SK-N-MC (cell line): ENCODE measurements at regions not wholly inside any gene's neighbourhood (a gene's known extent, or its start where the extent isn't known, plus 50 kb on each side); places are given as distances from the start of the nearest gene placed in this dataset.
A peak's percentile ranks its signal among the peaks of the same experiment; 100 is the strongest.

Experiments used
- DNase-seq: peaks from one replicate; pipeline ENCODE4 v3.0.0-alpha.2; 2011; ENCODE audit warnings: low read depth, low spot score
- H3K27ac ChIP-seq: fragments of 200-600 bp; sonication (generic); 2 replicates; pipeline ENCODE4 v1.5.1; 2016; ENCODE audit warnings: mixed run types
- H3K36me3 ChIP-seq: fragments of 200-600 bp; sonication (generic); 2 replicates; pipeline ENCODE4 v1.6.1; 2017; ENCODE audit warnings: antibody characterized with exemption, low read length, mixed read lengths; ENCODE audit not compliant: insufficient read depth
- H3K4me3 ChIP-seq: fragments of 200-600 bp; sonication (generic); 2 replicates; pipeline ENCODE4 v1.5.1; 2016
- H3K9ac ChIP-seq: fragments of 200-600 bp; sonication (generic); 2 replicates; pipeline ENCODE4 v1.8.0; 2017; ENCODE audit warnings: mixed run types, mixed read lengths; ENCODE audit not compliant: insufficient read length
- H3K9me3 ChIP-seq: fragments of 200-600 bp; sonication (generic); 2 replicates; pipeline ENCODE4 v1.6.1; 2017; ENCODE audit warnings: low read depth, mild to moderate bottlenecking, antibody characterized with exemption, low read length, moderate library complexity, mixed read lengths
- EZH2 ChIP-seq: fragments of 200-600 bp; sonication (generic); IDR thresholded peaks from one replicate; pipeline ENCODE4 v1.6.1; 2017; ENCODE audit warnings: antibody characterized with exemption
- FOXP2 ChIP-seq: optimal IDR thresholded peaks from 2 replicates; pipeline ENCODE3; 2011; ENCODE audit warnings: mild to moderate bottlenecking, moderate library complexity; ENCODE audit not compliant: insufficient read depth; ENCODE audit errors: extremely low read length, control extremely low read depth
- POLR2AphosphoS5 ChIP-seq: IDR thresholded peaks from 2 replicates; pipeline ENCODE4 v1.6.1; 2012; ENCODE audit warnings: mild to moderate bottlenecking, low read depth, low read length, borderline replicate concordance

DNA sequence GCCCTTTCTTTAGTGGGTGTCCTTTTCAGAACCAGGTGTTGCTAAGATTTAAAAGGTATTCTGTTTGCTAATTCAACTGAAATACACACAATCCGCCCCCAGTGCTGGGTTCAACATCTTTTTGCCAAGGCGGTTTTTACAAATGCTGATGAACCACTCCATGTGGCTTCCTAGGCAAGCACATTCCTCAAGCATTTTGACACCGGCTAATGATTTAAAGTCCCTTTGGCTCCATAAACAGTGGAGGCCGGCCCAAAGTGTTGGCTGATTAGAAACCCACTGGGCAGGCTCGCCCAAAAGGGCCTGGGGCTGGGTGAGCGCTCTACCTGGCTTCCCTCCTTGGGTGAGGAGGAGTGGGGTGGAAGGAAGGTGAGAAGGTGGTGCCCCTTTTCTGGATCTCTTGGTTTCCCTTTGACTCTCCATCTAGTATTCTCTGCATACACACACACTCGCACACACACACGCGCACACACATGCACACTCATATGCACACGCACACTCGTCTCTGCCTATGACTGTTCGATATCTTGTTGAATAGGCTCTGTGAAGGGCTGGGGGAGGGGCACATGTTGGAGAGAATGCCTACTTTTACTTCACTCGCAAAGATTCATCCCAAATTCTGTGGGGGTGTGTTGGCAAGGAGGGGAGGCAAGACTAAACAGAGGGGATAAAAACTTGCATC, 66.7 kb upstream of the ARMC2 start:
- DNase-seq, result no peak
- no peak for TF ChIP-seq POLR2AphosphoS5
- no peak for TF ChIP-seq FOXP2
- no peak for TF ChIP-seq EZH2
- H3K4me3 ChIP-seq, result peak overlapping the region; percentile 80
- H3K9me3 ChIP-seq, result no peaks in the 10 kb centered on the region
- H3K9ac ChIP-seq, result no peak overlapping the region
- H3K27ac ChIP-seq, result no peak overlapping the region
- no peaks in the 10 kb centered on the region for H3K36me3 ChIP-seq

DNA sequence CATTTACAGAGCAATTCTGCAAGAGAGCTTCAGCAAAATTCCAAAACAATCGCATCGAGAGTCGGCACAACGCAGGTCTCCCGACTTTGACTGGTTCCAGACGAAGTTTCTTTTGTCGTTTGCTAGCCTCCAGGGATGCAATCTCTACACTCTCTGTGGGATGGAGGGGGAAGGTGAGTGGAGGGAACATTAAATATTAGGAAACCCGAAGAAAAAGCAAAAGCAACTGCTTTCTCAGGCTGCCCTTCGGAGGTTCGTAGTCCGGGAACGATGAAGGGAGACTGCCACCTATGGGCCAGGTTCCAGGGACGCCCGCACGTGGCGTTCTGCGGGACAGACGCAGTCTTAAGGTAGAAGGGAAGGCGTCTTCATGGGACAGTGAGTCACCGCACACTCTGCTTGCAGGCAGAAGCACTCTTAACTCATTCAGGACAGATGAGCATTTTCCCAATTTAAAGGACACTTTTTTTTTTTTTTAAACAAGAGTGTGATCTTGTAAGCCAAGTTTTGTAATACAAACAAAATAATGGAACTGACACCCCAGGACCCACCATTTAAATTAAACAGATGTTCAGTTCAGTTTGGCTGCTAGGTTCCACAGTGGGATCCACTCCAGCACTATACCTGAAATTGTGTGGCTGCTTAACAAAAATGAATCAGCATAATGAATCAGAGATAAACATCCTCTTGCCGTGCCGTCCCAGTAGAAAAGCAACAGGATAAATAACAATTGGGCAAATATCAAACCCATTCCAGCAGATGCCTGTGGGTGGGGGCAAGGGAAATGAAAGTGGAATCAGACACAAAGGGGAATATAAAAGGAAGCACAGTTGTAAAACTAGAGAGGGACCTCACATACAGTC, 65.8 kb upstream of the ARMC2 start:
- TF ChIP-seq FOXP2 (no peak), EZH2 (no peak), POLR2AphosphoS5 (no peak)

DNA sequence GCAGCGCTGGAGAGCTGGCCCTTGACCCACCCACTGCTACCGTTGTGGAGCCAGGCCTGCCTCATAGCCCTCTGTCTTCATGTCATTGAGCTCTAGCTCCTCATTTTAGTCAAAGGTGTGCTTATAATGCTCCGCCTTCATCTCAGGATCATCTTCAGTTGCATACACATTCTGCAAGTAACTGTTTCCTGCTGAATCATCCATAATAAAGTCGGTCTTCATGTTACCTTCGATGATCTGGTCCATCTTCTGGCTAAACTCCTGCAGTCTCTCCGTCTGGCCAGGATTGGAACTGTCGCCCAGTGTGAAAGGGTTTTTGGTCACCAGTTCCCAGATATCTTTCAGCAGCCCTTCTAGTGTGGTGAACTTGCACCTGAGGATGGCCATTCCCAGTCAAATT, 62.6 kb upstream of the ARMC2 start:
- TF ChIP-seq EZH2 (no peak), FOXP2 (no peak), POLR2AphosphoS5 (no peak)
- no peak for DNase-seq
- Histone ChIP-seq H3K36me3 (no peaks in the 10 kb centered on the region), H3K9me3 (no peaks in the 10 kb centered on the region), H3K27ac (no peak overlapping the region), H3K9ac (no peak overlapping the region), H3K4me3 (no peak overlapping the region)

More for the DNA sequence above, 65.8 kb upstream of the ARMC2 start:
- peak overlapping the region; percentile 80 for H3K4me3 ChIP-seq
- H3K27ac ChIP-seq, result no peak overlapping the region
- no peaks in the 10 kb centered on the region for H3K9me3 ChIP-seq
- H3K9ac ChIP-seq, result peak overlapping the region; percentile 63
- no peaks in the 10 kb centered on the region for H3K36me3 ChIP-seq
- peak; percentile 50 for DNase-seq

DNA sequence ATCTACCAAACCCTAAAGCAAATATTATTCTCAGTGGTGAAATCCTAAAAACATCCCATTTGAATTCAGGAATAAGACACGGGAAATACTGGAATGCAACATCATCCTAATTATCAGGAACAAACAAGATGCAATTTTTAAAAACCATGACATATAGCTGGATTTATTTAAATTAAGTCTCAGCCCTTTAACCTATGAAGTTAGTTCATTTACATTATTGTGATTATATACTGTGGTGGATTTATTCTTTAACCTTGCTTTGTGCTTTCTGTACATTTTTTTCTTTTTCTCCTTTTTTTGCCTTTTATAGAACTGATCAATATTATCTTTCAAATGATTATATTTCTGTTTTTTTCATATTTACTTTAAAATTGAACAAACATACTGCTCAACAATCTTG, 59.8 kb upstream of the ARMC2 start:
- TF ChIP-seq EZH2 (no peak), FOXP2 (no peak), POLR2AphosphoS5 (no peak)
- Histone ChIP-seq H3K9me3 (no peaks in the 10 kb centered on the region; the same call in 1 of the 2 replicates), H3K36me3 (no peaks in the 10 kb centered on the region), H3K9ac (no peak overlapping the region), H3K4me3 (no peak overlapping the region), H3K27ac (no peak overlapping the region)
- DNase-seq, result no peak

DNA sequence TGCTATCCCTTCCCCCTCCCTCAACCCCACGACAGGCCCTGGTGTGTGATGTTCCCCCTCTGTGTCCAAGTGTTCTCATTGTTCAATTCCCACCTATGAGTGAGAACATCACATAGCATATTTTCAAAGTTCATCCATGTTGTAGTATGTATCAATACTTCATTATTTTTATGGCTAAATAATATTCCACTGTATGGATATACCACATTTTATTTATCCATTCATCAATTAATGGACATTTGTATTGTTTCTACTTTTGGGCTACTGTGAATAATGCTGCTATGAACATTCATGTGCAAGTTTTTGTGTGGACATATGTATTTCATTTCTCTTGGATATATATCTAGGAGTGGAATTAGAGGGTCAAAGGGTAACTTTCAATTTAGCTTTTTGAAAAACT, 58.7 kb upstream of the ARMC2 start:
- H3K27ac ChIP-seq, result no peak overlapping the region
- H3K4me3 ChIP-seq, result no peak overlapping the region
- no peak overlapping the region for H3K9ac ChIP-seq
- TF ChIP-seq EZH2, result no peak
- no peak for TF ChIP-seq POLR2AphosphoS5
- TF ChIP-seq FOXP2, result no peak
- H3K36me3 ChIP-seq, result no peaks in the 10 kb centered on the region
- no peaks in the 10 kb centered on the region; the same call in 1 of the 2 replicates for H3K9me3 ChIP-seq
- DNase-seq, result no peak

DNA sequence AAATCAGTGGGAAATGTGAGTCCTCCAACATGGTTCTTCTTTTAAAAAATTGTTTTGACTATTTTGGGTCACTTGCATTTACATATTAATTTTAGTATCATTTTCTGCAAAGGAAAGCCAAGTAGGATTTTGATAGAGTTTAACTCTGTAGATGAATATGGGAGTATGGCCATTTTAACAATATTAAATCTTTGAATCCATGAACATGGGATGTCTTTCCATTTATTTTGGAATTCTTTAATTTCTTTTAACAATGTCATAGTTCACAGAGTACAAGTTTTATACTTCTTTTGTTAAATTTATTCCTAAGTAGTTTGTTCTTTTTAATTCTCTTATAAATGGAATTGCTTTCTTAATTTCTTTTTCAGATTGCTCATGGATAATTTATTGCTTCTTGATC, 56.5 kb upstream of the ARMC2 start:
- Histone ChIP-seq H3K9ac (no peak overlapping the region), H3K4me3 (no peak overlapping the region), H3K27ac (no peak overlapping the region), H3K9me3 (no peaks in the 10 kb centered on the region; the same call in 1 of the 2 replicates), H3K36me3 (no peaks in the 10 kb centered on the region)
- TF ChIP-seq POLR2AphosphoS5 (no peak), FOXP2 (no peak), EZH2 (no peak)
- DNase-seq, result no peak

DNA sequence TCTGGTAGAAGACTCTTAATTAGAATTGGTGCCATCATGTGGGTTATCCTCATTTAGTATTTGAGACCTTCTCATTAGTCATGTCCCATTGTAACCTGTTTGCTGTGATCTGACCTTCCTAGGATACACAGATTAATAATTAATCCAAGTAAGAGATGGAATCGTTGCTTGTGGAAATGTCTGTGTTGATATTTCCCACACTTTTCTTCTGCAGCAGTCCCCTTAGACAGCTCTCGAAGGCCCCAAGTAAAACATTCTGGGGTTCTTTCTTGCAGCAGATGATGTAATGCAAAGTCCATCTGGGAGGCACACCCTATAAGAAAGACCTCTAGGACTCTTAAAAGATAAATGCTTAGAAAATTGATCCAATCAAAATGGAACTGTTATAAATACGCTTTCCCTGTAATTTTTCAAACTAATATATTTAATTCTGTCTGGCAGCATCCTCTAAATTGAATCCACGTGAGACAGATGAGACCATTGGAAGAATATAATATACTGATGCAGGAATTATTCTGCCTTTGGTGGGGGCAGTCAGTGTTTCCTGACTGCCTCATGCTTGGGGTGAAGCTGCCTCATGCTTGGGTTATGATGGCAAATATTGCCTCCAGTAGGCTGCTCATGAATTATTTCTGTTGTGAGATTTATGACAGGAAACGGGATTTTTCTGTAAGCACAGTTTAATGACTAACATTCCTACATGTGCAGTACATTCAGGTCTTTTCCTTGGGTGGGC, 54.5 kb upstream of the ARMC2 start:
- peak; percentile 30 for DNase-seq
- H3K9ac ChIP-seq, result no peak overlapping the region
- peak overlapping the region; percentile 19; the same call in 1 of the 2 replicates for H3K4me3 ChIP-seq
- TF ChIP-seq POLR2AphosphoS5, result no peak
- no peak for TF ChIP-seq EZH2
- no peak for TF ChIP-seq FOXP2
- no peaks in the 10 kb centered on the region; the same call in 1 of the 2 replicates for H3K9me3 ChIP-seq
- peak overlapping the region; percentile 43; the same call in 1 of the 2 replicates for H3K27ac ChIP-seq
- H3K36me3 ChIP-seq, result no peaks in the 10 kb centered on the region

DNA sequence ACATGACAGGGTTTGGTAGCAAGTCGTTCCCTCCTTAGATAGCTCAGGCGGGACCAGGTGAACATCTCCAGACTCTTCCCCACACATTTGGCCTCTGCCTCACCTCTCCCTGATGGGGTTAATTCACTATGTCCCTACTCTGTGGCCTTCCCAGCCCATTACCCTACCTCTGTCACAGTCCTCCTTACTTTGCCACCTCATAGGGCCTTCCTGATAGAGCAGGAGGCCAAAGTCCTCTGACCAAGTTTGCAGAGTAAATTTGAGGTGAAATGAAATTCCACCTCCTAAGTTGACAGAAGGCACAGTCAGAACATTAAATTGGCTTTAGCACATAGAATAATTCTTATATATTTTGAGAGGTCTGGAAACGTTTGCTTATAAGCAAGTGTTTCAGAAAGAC, 53.1 kb upstream of the ARMC2 start:
- Histone ChIP-seq H3K27ac (no peak overlapping the region), H3K9me3 (no peaks in the 10 kb centered on the region; the same call in 1 of the 2 replicates), H3K36me3 (no peaks in the 10 kb centered on the region), H3K9ac (no peak overlapping the region), H3K4me3 (no peak overlapping the region)
- no peak for DNase-seq
- no peak for TF ChIP-seq POLR2AphosphoS5
- TF ChIP-seq FOXP2, result no peak
- TF ChIP-seq EZH2, result no peak
